GM12865 (cell line): ENCODE measurements at regions not wholly inside any gene's neighbourhood (a gene's known extent, or its start where the extent isn't known, plus 50 kb on each side); places are given as distances from the start of the nearest gene placed in this dataset.

Source experiments
- DNase-seq: peaks from one replicate; pipeline ENCODE4 v3.0.0; 2010; ENCODE audit warnings: low read depth
- H3K4me3 ChIP-seq: 2 replicates; pipeline ENCODE4 v1.5.1; 2011; ENCODE audit warnings: mild to moderate bottlenecking, low read depth, low read length, control low read depth
- CTCF ChIP-seq: IDR thresholded peaks from 2 replicates; pipeline ENCODE4 v1.5.1; 2011; ENCODE audit warnings: low read length, control low read depth, low read depth, inconsistent platforms; ENCODE audit not compliant: insufficient read depth; ENCODE audit errors: missing control alignments

- no peak overlapping the region for H3K4me3 ChIP-seq
- DNase-seq = peak; percentile 70
- TF ChIP-seq CTCF = no peak
Measured at GRCh38 chr2:105691947-105692390, 52.7 kb upstream of the NCK2 start.

GRCh38 chr2:105690566-105690965, 54.1 kb upstream of the NCK2 start:
- H3K4me3 ChIP-seq = no peak overlapping the region
- no peak for DNase-seq
- no peak for TF ChIP-seq CTCF

GRCh38 chr2:105689484-105689883, 55.2 kb upstream of the NCK2 start:
- TF ChIP-seq CTCF = no peak

GRCh38 chr2:105688946-105689345, 55.8 kb upstream of the NCK2 start:
- no peak overlapping the region for H3K4me3 ChIP-seq
- no peak for DNase-seq
- TF ChIP-seq CTCF = no peak

More at GRCh38 chr2:105689484-105689883, 55.2 kb upstream of the NCK2 start:
- H3K4me3 ChIP-seq = no peak overlapping the region
- DNase-seq = no peak

GRCh38 chr2:105686588-105686987, 58.1 kb upstream of the NCK2 start:
- TF ChIP-seq CTCF = no peak
- H3K4me3 ChIP-seq = no peak overlapping the region
- no peak for DNase-seq

GRCh38 chr2:105683011-105683492, 61.7 kb upstream of the NCK2 start:
- TF ChIP-seq CTCF = no peak
- no peak for DNase-seq
- no peak overlapping the region for H3K4me3 ChIP-seq

GRCh38 chr2:105682401-105682800, 62.3 kb upstream of the NCK2 start:
- no peak overlapping the region for H3K4me3 ChIP-seq
- TF ChIP-seq CTCF = no peak
- no peak for DNase-seq
